GM19238 (cell line): ENCODE measurements at regions not wholly inside any gene's neighbourhood (a gene's known extent, or its start where the extent isn't known, plus 50 kb on each side); places are given as distances from the start of the nearest gene placed in this dataset.

Source experiments
- DNase-seq: peaks from one replicate; pipeline ENCODE4 v3.0.0; 2011; ENCODE audit warnings: low spot score; ENCODE audit not compliant: insufficient read length

- DNase-seq, result no peak
Observed at GRCh38 chr6:1123386-1124375, 188.2 kb upstream of the FOXQ1 start.

- no peak for DNase-seq
Observed at GRCh38 chr6:1122083-1122482, 189.8 kb upstream of the FOXQ1 start.

DNA sequence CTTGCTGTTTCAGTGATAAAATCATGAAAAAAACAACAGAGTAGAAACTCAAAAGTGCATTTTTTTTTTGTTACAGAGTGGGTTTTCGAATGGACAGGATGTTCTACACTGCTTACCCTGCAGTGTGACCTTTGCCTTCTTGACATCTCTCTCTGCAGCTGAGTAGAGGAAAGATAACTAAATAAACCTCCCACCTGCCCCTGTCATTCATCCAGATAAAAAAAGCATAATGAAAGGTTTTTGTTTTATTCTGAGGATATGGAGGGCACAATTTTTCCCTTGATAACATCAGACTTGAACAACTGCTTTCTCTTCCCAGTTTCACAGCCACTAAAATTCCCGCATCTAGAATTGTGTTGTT, 193.6 kb upstream of the FOXQ1 start:
- no peak for DNase-seq

- no peak for DNase-seq
Observed at GRCh38 chr6:1117530-1118286, 194.2 kb upstream of the FOXQ1 start.

DNA sequence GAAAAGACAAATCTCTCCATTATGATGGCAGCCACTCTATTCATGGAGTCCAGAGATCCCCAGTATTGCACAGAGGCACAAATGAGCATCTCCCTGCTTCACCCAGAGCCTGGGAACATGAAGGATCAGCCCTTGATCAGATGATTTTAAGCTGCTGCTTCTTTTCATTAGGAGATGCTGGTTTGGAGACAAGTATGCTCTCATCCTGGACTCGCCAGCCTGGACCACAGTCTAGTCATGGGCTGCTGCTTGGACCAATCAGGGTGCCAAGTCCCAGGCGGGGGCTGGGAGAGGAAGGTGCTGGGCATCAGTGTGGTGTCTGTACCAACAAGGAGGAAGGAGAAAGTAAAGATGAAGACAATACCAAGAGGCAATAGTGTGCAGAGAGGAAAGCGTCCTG, 195.7 kb upstream of the FOXQ1 start:
- no peak for DNase-seq

- DNase-seq, result no peak
Observed at GRCh38 chr6:1113916-1114540, 197.9 kb upstream of the FOXQ1 start.

GRCh38 chr6:1111361-1111760, 200.5 kb upstream of the FOXQ1 start:
- DNase-seq, result no peak

GRCh38 chr6:1110941-1111349, 201.0 kb upstream of the FOXQ1 start:
- no peak for DNase-seq

DNA sequence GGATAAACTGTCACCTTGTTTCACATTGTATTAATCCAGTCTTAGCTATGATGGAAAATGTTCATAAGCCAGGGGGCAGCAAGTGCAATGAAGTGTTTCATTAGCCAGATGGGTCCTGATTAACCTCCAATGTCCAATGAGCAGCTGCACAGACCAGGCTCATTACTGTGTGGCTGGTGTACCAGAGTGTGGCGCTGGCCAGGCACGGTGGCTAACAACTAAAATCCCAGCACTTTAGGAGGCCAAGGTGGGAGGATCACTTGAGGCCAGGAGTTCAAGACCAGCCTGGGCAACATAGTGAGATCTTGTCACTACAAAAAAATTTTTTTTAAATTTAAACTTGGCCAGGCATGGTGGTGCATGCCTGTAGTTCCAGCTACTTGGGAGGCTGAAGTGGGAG, 201.7 kb upstream of the FOXQ1 start:
- no peak for DNase-seq

- no peak for DNase-seq
Observed at GRCh38 chr6:1109134-1109533, 202.8 kb upstream of the FOXQ1 start.

- DNase-seq, result no peak
Observed at GRCh38 chr6:1108198-1108597, 203.7 kb upstream of the FOXQ1 start.

GRCh38 chr6:1107578-1107977, 204.3 kb upstream of the FOXQ1 start:
- no peak for DNase-seq

GRCh38 chr6:1105833-1106400, 206.0 kb upstream of the FOXQ1 start:
- DNase-seq, result no peak

DNA sequence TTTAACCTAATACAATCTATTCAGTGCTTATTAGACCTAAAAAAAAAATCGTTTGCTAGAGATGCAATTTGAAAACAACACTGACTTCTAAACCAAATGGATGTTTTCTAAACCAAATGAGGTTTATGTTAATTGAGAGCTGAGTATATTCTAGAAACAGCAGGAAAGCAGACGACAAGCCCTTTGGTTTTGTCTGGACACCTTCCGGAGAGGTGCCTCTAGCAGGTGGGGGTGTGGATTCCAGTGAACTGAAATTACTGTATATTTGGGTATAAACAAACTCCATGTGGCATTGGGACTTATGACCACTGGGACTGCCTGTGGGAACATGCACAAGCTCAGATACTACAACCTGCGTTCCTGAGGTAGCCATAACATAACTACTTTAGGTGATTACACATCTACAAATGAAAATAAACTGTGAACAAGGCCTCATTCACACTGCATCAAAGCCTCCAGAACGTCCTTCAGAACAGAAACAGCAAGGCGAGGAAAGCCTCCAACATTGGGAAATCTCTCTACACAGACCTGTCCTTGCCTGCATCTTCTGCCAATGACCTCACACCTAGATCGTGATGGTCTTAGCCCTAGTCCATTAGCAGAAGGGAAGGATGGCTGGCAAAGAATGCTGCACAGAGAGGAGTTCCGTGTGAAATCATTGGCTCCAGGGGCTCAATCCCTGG, 206.8 kb upstream of the FOXQ1 start:
- DNase-seq, result no peak

- no peak for DNase-seq
Observed at GRCh38 chr6:1103945-1104623, 207.8 kb upstream of the FOXQ1 start.

DNA sequence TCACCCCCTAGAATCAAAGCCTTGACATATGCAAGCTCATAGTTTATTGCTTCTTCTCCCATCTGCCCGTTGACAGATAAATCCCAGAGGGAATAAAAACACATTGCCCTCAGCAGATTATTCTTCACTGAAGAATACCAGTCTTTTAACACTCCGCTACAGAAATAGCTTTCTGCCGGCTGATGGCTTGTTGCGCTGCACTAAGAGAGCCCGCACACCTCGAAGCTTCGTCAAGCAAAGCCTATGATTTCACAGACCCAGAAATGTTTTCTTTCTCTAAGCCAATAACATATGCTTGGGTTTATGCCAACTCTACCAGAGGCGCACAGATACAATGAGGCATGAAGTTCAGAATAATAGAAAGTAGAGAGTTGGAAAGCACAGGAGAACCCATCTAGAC, 208.9 kb upstream of the FOXQ1 start:
- DNase-seq, result no peak

DNA sequence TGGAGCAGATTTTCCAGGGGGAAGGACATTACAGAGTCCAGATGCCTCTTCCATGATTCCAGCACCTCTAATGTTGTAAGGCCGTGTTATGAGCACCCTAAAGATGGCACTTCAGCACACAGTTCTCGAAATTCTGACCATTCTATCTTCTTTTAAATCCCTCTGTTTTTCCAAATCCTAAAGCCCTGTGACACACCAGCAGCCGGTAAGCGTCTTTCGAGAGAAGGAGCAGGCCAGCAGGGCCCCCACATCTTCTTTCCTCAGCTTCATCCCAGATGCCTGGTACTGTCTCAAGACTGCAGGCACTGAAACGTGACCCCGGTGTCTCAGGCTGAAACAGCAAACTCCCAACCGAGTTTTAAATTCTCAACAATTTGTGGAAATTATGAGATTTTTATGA, 211.6 kb upstream of the FOXQ1 start:
- no peak for DNase-seq

- no peak for DNase-seq
Observed at GRCh38 chr6:1099264-1099663, 212.6 kb upstream of the FOXQ1 start.

- DNase-seq, result no peak
Observed at GRCh38 chr6:1096967-1097765, 214.7 kb upstream of the FOXQ1 start.

- no peak for DNase-seq
Observed at GRCh38 chr6:1094306-1094705, 217.6 kb upstream of the FOXQ1 start.
